HG02852 (cell line): ENCODE measurements at regions not wholly inside any gene's neighbourhood (a gene's known extent, or its start where the extent isn't known, plus 50 kb on each side); places are given as distances from the start of the nearest gene placed in this dataset.

Source experiments
- ATAC-seq: cut with Tn5 transposase; IDR thresholded peaks from one replicate; pipeline ENCODE4 v1.9.1; 2021; ENCODE audit warnings: mild to moderate bottlenecking, moderate library complexity; ENCODE audit not compliant: unreplicated experiment

DNA sequence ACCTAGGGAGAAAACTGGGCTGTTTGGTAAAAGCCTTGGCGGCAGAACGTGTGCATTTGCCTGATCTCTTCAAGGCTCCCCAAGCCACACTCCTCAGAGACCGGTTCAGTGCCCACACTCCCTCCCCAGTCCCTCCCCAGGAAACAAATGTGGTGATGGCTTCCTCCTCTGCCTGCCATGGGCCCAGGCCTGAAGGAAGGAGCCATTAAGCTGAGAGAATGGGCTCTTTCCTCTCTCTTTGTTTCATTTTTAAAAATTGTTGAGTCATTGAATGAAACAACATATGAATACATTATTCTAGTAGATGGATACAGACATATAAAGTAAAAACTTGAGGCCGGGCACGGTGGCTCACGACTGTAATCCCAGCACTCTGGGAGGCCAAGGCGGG lies 50.6 kb upstream of the YWHAQ start:
- ATAC-seq = no peak

DNA sequence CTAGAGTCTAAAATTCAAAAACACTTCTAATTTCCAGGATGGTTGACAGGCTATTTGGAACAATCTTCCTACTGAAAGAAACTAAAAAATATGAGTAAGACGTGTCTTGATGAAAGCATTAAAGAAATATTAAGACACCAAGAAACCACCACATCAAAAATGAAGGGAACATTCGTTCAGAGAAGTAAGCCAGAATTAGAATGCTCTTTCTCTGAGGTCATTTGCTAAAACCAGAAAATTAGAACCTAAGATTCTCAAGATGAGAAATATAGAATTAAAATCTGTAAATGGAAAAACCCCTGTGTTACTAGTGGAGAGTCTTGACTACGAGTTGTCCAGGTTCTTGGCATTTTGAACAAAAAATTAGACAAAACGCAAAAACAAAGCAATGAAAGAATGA lies 54.8 kb upstream of the YWHAQ start:
- no peak for ATAC-seq

DNA sequence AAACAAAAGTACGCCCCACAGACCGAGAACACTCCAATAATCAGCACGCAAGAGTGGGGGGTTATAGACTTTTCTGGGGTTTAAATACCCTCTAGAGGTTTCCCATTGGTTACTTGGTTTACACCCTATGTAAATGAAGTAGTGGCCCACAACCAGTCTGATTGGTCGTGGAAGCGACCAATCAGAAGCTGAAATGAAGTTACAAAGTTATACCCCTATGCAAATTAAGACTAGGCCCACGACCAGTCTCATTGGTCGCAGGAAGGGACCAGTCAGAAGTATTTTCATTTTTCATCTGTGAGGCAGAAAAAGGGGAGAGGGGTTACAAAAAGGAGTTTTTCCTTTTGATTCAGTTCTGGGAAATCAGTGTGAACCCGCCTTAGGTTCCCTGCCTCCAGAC lies 55.3 kb upstream of the YWHAQ start:
- no peak for ATAC-seq

DNA sequence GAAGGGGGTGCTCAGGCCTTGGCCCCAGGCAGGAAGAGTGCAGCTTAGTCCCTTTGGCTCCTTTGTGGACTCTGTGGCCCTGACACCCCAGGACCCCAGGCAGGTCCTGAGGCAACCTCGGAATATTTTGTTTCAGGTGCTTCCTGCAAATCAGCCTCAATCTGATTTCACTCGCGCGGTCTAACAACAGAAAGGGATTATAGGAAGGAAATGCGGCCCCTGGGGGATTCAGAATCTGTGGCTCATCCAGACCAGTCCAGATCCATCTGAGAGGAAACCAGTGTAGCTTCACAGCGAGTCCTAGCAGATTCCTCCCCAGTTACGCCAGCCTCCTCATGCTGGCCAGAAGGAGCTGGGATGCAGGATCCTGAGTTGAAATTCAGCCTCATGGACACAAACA lies 59.5 kb upstream of the YWHAQ start:
- no peak for ATAC-seq

DNA sequence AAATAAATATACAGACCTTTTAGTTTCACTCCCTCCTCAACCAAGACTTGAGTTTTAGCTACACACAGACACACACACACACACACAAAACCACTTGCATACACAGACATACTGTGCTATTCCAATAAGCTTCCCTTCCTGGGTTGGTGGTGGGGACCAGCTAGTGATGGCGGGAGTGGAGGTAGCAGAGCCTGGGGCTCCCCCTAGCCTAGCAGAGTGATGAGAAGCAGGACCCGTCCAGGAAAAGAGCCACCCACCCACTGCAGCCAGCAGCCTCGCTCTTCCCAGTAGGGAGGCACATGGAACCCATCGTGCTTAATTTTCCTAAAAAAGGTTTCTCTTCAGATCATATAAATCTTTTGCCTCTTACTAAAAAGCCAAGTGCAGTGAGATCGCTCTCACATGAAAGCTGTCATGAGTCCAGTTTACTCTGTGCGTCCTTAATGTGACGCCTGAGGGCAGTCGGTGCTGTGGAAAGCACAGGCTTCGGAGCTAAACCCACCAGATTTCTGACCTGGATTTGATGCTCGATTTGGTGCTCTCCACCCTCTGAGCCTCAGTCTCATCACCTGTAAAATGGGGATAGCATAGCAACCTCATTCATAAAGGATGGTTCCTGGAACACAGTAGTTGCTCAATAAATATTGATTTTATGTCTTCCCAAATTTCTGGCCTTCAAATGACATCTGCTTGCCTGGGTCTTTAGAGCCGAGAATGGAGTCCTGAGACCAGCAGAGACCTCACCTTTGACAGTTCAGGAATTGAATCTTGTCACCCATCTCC lies 60.1 kb upstream of the YWHAQ start:
- no peak for ATAC-seq

DNA sequence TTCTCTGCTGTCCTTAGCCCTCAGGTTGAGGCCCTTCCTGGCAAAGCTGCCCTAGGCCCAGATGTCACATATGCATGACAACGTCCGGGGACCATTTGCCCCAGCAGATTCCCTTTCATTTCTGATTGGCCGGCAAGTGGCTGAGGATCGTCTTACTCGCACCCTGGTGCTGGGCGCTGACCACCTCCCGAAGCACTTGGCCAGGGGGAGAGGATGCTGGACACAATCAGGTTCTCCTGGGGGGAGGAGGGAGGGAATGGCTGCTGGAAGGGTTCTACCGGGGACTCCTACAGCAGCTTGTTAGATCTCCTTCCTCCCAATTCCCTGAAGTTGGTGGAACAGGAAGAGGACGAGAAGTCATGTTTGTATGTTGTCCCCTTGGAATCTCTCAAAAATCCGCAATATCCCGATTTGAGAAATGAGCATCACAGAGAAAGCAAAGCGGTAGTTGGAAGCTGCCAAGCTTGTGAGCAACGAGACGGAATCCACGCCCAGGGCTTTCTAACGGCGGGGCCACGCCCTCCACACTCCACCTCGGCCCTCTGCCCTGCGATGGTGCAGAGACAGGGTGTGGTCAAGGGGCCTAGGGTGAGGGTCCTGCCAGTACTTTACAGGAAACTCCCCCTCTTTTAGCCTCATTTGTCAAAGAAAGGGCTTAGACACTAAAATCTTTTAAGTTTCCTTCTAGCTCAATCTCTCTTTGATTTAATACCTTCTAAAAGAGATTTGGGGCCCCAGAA lies 61.8 kb upstream of the YWHAQ start:
- no peak for ATAC-seq

DNA sequence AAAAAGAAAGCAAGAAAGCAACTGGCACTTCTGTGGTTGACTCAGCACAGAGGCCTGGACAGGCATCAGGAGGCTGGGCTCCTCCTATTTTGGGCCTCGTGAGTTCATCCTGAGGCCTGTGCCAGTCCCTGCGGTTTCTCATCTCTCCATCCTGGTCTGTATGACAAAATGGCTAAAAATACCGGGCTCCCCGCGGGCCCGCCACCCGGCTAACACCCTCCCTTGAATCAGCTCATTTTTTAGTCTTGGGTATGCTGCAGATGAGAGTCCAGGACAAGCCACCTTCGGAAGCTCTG lies 62.3 kb upstream of the YWHAQ start:
- no peak for ATAC-seq

DNA sequence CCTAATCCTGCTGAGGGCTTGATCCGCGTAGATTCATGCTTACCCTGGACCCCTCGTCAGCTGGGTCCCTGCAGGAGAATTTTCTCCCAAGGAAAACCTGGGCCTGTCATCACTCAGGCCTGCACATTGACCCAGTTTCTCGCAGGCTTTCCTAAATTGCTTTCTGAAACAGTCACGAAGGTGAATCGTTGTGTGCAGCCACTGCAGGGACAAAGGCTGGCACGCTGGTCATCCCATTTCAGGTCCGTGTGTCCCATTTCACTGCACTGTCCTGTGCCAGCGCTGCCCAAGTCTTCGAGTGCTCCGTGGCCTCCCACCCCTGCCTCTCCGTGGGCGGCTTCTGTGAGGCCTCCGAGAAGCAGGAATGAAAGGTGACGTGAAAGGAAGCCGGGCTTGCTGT lies 62.8 kb upstream of the YWHAQ start:
- ATAC-seq = no peak

DNA sequence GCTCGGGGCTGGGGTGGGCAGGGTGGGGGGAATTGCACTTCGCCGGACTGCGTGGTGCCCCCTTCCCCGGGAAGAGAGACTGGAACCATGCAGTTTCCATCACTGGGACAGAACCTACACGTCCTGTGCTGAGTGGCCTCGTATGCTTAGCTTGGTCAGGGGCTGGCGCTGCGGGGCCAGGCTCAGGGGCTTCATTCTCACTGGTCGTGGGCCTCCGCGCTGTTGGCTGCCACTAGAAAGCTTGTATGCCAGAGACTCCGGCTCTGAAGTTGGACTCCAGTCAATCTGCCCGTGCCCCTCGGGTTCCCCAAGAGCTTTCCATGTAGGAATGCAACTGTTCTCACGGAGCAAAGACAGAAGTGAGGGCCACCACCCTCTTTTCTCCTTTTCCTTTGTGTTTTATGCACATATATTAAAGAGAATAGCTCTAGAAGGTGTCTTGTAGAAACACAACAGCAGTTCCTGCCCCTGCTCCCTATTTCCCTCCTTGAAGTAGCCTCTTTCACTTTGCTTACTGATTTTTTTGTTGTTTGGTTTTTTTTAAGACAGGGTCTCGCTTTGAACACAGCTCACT lies 64.0 kb upstream of the YWHAQ start:
- ATAC-seq = no peak

DNA sequence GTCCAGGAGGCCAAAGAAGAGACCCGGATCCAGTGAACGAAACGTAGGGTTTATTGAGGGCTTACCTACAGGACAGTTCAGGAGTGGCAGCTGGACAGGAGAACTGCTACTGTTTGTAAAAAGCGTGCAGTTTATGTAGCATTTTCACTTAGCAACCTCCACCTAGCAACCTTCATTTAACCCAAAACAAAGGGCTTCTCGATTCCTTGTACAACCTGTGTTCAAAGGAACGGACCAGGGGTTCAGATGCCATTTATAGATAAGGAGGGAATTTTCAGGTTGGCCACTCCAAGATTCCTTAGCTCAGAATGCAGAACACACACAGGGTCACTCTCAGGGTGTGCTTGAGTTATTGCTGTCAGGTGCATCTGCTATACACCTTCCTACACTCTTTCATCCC lies 65.1 kb upstream of the YWHAQ start:
- ATAC-seq = no peak

DNA sequence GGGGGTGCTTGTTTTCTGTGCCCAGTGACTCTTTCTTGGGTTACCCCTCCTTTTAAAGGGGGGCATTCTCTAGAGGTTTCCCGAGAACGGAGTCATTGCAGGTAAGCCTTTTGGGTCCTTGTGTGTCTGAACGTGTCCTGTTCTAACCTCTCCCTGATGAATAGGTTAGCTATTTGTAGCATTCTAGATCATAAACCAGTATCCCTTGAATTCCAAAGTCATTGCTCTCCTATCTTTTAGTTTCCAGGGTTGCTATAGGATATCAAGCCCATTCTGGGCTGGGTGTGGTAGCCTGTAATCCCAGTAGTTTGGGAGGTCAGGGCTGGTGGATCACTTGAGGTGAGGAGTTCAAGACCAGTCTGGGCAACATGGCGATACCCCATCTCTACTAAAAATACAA lies 65.9 kb upstream of the YWHAQ start:
- no peak for ATAC-seq

DNA sequence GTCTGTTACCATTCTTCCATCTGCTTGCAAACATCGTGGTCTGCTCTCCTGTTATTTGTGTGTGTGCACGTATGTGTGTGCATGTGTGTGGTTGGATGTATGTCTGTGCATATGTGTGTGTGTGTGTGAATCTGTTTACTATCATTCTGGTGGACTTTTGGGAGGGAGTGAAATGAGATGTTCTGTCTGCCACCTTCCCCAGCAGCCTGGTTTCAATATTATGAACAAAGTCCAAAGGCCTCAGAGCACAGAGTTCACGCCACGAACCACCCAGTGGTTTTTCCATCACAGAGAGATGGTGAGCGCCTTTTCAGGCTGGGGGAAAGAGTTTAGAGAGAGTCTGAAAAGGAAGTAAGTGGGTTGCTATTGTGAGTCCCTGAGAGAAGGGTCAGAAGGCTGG lies 67.1 kb upstream of the YWHAQ start:
- ATAC-seq = no peak

DNA sequence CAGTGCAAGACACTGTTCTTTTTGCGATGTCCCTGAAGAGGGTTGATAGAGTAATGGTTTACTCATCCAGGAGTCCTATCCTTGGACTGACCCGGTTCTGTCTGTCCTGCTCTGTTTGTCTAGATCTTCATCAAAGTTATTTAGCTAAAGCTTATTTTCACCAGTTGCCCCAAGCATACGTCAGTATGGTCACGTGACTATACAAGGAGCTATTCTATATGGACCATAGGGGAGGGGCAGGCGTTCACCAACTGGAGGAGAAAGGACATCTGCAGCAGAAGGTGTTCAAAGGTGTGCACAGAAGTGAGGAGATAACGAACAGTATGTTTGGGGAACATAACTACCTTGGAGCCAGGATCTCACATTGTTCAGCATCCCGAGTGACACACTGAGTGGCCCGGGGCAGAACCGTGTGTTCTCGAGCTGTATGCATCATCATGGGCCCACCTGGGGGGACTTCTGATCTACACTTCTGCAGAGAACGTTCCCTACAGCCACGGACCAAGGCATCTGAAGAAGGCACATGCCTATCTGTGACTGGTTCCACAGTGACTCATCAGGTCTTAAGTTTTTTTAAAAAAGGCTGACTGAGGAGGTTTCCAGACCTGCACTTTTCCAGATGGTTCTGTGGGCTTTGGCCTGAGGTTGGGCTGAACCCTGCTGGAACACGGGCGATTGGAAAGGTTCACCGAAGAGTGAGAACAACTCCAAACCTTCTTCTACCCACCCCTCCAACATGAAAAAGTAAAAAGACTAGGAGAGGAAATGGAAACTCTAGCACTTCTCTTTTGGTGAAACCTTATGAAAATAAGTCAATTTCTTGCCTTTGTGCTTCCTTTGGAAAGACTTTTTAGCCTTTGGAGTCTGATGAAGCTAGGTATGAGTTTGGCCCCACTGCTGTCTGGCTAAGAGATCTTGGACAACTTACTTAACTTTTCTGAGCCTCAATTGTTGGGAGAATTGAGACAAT lies 68.6 kb upstream of the YWHAQ start:
- ATAC-seq = no peak

DNA sequence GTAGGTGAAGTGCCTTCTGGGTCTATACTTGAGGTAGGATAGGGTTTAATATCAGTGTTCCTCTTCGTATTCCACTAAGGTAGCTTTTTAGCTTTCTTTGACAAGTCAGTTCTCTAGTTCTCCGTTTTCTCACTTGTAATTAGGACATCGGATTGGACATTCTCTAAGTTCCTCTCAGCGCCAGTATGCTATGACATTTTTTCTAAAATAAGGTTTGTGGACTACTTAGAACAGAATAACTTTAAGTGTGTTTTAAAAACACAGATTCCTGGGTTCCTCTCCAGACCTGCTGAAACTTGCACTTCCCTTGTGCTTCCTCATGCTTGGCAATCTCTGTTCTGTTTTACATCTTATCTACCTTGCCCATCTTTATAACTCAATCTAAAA lies 69.3 kb upstream of the YWHAQ start:
- no peak for ATAC-seq

DNA sequence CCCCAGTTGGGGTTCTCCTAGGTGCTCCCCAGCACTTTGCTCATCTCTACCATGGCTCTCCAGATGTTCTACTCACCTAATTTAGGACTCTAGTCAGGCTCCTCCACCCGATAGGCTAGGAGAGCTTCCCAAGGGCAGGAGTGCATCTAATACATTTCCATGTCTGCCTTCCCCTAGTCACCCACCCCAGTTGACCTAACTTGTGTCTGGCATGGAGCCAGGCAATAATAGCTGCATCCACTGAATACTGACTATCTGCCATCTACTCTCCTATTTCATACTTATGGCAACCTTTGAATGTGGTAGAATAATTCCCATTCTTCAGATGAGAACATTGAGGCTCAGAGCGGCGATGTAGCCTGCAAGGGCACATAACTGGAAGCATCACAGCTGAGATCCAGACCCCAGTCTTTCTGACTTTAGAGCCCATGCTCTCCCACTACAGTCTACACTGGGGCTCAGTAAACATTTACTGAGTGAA lies 71.8 kb upstream of the YWHAQ start:
- ATAC-seq = no peak

DNA sequence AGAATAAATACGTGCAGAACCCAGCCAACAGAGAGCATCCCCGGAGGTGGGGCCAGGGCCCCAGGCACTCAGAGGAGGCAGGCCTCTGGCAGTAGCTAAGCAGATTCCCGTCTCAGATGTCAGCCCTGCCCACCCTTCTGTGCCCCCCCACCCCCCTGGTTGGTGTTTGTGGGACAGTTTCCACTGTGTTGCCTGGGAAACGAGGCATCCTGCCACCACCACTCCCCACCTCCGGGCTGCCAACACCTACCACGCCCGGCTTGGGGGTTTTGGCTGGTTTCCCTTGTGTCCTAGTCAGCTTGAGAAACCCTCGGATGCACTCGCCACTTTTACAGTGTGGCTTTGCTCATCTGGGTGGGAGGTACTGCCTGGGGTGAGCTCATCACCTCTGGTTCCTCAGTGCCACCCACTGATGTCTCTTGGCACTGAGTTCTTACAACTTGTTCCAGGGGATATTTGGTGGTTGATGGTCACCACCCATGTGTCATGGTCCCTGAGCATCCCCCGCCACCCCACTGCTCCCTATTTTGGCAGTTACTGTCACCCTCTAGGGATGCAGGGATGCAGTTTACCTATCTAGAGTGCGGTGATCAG lies 72.4 kb upstream of the YWHAQ start:
- ATAC-seq = no peak

DNA sequence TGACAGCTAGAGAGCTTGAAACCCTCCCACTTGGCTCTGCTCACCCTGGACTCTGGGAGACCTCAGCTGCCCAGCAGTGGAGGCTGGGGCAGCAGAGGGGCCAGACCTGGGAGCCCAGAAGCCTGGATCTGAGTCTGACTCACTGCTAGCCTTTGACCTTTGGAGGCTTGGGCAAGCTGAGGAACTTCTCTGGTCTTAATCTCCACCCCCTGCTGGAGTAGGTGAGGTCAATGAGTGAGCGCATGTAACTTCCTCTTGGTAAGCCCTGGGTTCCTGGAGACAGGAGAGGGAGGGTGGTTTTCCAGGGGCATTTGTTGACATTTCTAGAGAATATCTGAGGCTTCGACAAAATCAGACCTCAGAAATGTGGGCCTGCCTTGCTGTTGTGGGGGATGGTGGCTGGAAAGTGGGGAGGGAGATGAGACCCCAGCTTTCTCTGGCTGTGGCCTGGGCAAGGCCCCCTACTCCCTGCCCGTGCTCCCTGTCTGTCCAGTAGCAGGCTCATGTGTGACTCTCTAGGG lies 73.0 kb upstream of the YWHAQ start:
- ATAC-seq = no peak

DNA sequence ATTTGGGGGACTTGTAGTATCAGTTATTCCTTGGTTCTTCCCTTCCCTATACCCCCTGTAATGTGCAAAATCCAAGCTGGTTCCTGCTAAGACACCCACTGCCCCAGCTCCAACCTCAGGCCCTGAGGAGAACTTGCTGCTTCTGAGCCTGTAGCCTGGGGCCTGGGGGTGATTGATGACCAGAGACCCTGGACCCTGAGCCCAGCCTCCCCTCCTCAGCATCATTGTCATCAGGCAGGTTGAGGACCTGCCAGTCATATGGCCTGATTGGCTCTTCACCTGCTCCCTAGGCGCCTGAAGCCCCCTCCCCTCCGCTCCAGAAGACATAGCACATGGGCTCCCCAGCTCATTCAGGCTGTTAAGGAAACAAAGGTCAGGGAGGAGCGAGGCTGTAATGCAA lies 73.8 kb upstream of the YWHAQ start:
- ATAC-seq = no peak

DNA sequence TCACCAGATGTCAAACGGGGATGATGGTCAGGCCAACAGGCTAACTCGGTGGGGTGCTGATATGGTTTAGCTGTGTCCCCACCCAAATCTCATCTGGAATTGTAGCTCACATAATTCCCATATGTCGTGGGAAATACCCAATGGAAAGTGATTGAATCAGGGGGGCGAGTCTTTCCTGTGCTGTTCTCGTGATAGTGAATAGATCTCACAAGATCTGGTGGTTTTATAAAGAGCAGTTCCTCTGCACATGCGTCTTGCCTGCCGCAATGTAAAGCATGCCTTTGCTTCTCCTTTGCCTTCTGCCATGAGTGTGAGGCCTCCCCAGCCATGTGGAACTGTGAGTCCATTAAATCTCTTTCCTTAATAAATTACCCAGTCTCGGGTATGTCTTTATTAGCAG lies 74.4 kb upstream of the YWHAQ start:
- no peak for ATAC-seq

DNA sequence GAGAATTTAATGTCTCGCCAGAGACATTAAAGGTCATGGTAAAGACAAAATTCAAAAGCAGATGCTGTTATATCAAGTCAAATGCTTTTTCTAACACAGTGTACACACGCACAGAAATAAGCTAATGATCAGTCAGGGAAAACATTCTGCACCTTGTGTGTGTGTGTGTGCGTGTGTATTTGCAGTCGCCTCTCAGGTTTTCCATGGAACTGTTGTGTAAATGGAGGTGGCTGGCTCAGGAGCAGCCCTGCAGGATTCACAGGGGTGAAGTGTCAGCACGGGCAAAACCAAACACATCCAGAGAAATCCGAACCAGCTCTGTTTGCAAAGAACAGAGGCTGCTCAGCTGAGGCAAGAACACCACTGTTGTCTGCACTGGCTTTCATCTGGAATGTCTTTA lies 76.2 kb upstream of the YWHAQ start:
- no peak for ATAC-seq
